ENCODE measurements at regions not wholly inside any gene's neighbourhood (a gene's known extent, or its start where the extent isn't known, plus 50 kb on each side); places are given as distances from the start of the nearest gene placed in this dataset.

- DNase-seq, result no peak
These were observed 287.1 kb upstream of the ZNF462 start for GRCh38 chr9:106575823-106576222.

DNA sequence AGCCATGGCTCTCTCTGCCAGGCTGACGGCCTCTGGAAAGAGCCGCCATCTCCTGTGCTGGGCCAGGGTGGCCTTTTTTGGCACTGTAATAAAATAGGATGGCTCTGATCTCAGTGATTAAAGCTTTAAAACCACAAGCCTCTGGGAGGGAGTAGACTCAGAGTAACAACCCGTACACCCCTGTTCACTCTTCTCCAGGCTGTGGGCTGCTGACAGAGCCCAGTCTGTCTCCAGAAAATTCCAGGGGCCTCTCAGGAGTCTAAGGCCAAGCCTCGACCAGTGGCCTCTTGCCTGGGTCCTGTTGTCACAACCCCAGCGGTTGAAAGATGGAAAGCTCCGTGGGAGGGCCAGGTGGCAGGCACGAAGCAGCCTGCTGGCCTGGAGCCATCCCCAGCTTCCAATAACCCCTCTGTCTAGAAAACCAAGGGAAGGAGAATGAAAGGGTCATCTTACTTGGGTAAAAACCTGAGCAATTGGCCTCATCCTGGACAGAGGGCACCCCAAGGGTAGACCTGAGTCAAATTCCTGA, 286.7 kb upstream of the ZNF462 start:
- DNase-seq, result no peak

GRCh38 chr9:106577121-106577520, 285.8 kb upstream of the ZNF462 start:
- DNase-seq, result no peak

GRCh38 chr9:106580546-106580945, 282.4 kb upstream of the ZNF462 start:
- DNase-seq, result no peak

DNA sequence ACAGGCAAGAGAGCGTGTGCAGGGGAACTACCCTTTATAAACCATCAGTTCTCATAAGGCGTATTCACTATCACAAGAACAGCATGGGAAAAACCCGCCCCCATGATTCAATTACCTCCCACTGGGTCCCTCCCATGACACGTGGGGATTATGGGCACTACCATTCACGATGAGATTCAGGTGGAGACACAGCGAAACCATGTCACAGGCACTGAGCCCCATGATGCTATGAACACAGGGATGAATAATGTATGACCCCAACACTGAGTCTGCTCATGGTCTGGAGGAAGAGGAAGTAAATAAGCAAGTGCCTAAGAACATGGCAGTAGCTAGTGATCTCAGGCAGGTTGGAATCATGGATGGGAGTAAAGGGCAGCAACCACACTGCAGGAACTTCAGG, 281.0 kb upstream of the ZNF462 start:
- DNase-seq, result no peak

- no peak for DNase-seq
These were observed 279.2 kb upstream of the ZNF462 start for GRCh38 chr9:106583751-106584150.

- no peak for DNase-seq
These were observed 275.9 kb upstream of the ZNF462 start for GRCh38 chr9:106587042-106587441.

GRCh38 chr9:106588626-106589025, 274.3 kb upstream of the ZNF462 start:
- DNase-seq, result no peak

DNA sequence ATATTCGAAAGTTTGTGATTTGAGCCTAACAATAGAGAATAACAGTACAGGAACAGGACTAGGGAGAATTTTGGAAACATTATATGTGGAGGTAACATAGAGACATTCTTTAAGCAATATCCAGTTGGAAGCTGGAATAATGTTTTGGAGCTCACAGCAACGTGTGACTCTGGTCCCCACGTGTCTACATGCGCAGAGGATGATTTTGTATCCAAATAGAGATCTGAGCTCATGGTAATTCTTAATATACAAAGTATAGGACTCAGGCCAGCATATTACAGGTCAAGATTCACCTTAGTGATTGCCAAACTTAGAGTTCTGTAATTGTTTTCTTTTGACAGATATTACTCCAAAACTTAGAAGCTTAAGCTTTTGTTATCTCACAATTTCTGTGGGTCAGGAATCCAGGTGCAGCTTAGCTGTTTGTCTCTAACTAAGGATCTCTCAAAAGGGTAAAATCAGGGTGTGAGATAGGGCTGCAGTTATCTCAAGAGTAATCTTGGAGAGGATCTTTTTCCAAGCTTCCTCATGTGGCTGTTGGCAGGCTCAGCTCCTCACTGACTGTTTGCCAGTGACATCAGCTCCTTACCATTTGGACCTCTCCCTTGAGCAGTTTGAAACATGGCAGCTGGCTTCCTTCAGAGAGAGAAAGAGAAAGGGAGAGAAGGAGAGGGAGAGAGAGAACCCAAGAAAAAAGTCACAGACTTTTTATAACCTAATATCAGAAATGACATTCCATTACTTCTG, 272.0 kb upstream of the ZNF462 start:
- no peak for DNase-seq

GRCh38 chr9:106593201-106593600, 269.8 kb upstream of the ZNF462 start:
- no peak for DNase-seq

DNA sequence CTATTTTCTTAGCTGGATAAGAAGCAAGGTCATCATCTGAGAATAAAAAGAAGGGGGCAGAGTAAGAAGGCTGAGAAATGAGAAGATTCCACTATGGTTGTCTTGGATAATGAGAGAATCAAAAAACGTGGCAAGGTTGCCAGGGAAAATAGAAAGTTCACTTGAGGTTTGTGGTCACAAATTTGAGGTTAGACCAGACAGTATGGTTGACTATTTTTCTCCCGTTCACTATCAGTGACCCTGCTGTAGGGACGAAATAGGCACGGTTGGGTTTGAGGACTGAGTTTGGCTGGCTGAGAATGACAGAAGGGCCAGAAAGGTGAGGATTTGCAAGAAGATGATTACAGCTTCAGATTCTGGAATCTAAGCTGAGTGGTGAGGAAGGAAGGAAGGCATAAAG, 266.0 kb upstream of the ZNF462 start:
- DNase-seq, result no peak

DNA sequence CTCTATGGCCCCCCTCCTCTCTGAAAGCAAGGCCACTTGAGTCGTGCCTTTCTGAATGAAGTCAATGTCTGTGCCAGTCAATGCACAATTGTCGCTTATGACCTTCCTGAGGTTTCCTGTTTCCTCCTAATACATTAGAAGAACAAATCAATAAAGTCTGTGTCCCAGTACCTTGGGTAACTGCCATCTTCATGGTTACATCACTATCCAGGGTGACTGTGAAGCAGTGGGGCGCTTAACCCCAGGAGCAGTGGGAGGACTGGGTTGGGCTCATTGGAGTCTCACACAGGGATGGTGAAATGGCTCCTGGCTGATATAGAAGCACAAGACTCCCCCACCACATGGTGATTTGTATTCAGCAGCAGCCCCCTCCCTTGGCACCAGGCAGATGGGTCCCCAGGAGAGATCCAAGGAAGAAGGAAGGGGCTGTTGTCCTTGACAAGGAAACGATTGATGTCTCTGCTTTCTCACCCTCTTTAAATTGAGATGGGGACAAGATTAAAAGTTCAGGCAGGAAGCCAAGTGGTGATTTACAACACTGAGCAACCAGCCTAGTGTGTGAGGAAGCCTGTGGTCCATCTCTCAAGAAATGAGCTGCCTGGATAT, 261.9 kb upstream of the ZNF462 start:
- no peak for DNase-seq

DNA sequence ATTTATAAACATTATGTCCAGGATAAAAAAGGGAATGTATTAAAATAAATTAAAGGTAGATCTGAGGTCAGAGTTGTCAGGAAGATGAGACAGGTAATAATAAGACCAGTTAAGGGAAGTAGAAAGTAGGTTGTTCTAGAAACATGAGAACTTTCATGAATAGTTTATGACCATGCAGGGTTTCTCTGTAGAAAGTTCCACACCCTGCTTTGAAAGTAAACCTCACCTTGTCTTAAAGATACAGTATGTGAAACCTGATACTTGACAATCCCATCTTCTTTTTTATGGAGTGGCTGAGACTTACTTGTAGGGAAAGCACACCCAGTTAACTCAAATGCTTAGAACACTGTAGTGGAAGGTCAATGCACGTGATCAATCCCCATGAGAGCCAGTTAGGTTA, 260.6 kb upstream of the ZNF462 start:
- no peak for DNase-seq

DNA sequence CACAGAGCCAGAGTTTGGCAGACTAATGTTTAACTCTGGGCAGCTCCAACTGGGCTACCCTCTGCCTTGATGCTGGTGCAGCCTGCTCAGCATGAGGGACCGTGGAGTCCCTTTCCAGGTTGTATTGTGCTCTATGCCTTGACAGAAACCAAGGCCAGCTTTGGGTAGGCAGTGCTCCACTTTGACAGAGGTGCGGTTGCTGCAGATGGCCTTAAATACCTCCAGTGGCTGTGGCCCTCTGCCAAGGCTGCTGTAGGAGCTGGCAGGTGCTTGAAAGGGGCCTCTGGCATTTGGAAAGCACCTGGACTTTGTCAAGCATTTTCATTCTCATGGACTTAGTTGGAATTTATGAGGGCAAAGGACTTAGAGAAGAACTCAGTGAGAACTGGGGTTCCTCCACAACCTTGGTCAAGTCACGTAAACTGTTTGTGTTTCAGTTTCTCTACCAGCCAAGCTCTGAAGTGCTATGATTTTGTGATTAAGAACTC, 249.7 kb upstream of the ZNF462 start:
- DNase-seq, result no peak

GRCh38 chr9:106615118-106615889, 247.7 kb upstream of the ZNF462 start:
- no peak for DNase-seq

GRCh38 chr9:106616026-106616425, 246.9 kb upstream of the ZNF462 start:
- no peak for DNase-seq

DNA sequence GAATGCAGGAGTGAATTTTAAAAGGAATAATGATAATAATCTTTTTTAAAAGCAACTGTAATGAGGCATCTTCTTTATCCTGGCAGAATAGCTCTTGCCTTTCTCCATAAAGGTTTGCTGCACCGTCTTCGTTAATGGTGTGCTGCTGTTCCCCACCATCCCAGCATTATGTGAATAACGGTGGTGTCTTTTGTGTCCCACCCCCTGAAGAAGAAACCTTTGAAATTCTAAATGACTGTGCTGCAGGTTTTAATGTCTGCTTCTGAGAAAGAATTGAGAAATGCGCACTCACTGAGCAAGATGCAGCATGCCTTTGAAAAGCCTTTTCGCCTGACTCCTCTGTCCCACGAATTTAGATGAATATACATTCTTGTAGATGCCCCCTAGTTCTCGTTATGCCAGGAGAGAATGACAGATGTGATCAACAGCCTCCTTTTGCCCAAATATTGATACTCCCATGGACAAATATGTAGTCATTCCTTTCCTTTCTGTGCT, 246.1 kb upstream of the ZNF462 start:
- DNase-seq, result no peak

GRCh38 chr9:106619211-106619610, 243.8 kb upstream of the ZNF462 start:
- no peak for DNase-seq

DNA sequence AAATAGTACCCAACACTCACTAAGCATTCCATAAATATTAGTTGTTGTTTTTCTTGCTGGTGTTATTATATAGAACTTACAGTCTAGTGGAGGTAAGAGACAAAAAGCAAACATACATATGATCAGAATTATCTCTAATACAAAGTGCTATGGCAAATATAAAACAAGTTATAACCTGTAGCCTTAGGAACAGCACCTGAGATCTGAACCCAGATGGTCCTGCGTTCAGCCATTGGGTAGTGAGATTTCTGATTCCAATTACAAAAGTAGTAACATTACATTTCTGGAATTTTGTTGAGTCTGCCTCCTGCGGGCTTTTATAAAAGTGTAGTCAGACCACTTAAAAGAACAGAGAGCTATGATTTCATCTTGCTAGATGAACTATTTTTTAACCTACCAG, 242.9 kb upstream of the ZNF462 start:
- no peak for DNase-seq

- DNase-seq, result no peak
These were observed 242.1 kb upstream of the ZNF462 start for GRCh38 chr9:106620866-106621265.

- DNase-seq, result no peak
These were observed 241.4 kb upstream of the ZNF462 start for GRCh38 chr9:106621313-106622163.

DNA sequence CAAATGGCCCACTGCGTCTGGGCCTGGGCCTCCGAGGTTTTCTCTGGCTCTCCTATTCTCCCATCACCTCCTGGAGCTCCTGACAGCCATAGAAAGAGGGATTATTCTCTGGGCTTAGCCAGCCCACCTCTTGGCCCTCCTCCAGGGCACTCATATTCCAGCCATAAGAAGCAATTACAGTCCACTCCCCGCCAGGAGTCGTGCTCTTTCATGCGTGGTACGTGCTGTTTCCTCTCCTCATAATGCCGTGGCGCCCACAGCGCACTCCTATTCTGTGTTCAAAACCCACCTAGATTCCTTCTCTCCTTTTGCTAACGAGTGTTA, 240.8 kb upstream of the ZNF462 start:
- DNase-seq, result no peak

GRCh38 chr9:106623558-106623957, 239.4 kb upstream of the ZNF462 start:
- no peak for DNase-seq
